Keratinocyte (primary cell): ENCODE measurements at regions not wholly inside any gene's neighbourhood (a gene's known extent, or its start where the extent isn't known, plus 50 kb on each side); places are given as distances from the start of the nearest gene placed in this dataset.
"Not testable (repeated sequence)": the region's sequence is repeated elsewhere in the genome, so short reads cannot be mapped to it uniquely, and the experiment has no call there.

Experiments used
- DNase-seq: peaks from one replicate; pipeline ENCODE4 v3.0.0-alpha.2; 2011; ENCODE audit warnings: low read depth, missing footprints, low spot score
- FAIRE-seq: peaks from 2 replicates; lab custom pipeline; 2011; peaks lifted over from hg19 to GRCh38; lab: Jason Lieb, UNC
- H2AFZ ChIP-seq: 2 replicates; pipeline ENCODE4 v1.6.0; 2012; ENCODE audit warnings: low read length, control low read depth, inconsistent platforms; ENCODE audit not compliant: control insufficient read depth
- H3K27ac ChIP-seq: 2 replicates; pipeline ENCODE4 v1.5.1; 2011; ENCODE audit warnings: low read length; ENCODE audit not compliant: control insufficient read depth, insufficient read depth
- H3K27me3 ChIP-seq: 3 replicates; pipeline ENCODE4 v1.6.0; 2011; ENCODE audit warnings: low read length; ENCODE audit not compliant: control insufficient read depth, insufficient read depth; ENCODE audit errors: extremely low read depth
- H3K36me3 ChIP-seq, 2 experiments: 2 replicates in 1 of 2; 3 replicates in 1 of 2; pipeline ENCODE4 v1.5.1; 2011; ENCODE audit warnings: low read length in 2 of 2, mild to moderate bottlenecking in 1 of 2; ENCODE audit not compliant: control insufficient read depth in 2 of 2, insufficient read depth in 2 of 2; ENCODE audit errors: extremely low read depth in 1 of 2
- H3K4me1 ChIP-seq: 3 replicates; pipeline ENCODE4 v1.5.1; 2011; ENCODE audit warnings: low read length; ENCODE audit not compliant: control insufficient read depth, insufficient read depth; ENCODE audit errors: extremely low read depth
- H3K4me2 ChIP-seq: 3 replicates; pipeline ENCODE4 v1.6.0; 2011; ENCODE audit warnings: low read depth, low read length; ENCODE audit not compliant: control insufficient read depth, insufficient read depth; ENCODE audit errors: extremely low read depth
- H3K4me3 ChIP-seq, 3 experiments: fragments of 200-600 bp in 1 of 3; sonication (generic) in 1 of 3; 2 replicates in 2 of 3; 3 replicates in 1 of 3; pipeline ENCODE4 v1.5.1; 2011 to 2016; ENCODE audit warnings: low read length in 3 of 3, mild to moderate bottlenecking in 3 of 3, control low read depth in 2 of 3, inconsistent platforms in 1 of 3, low read depth in 1 of 3, mixed read lengths in 1 of 3, mixed run types in 1 of 3, moderate library complexity in 1 of 3; ENCODE audit not compliant: control insufficient read depth in 2 of 3, insufficient read depth in 2 of 3; ENCODE audit errors: extremely low read depth in 1 of 3
- H3K79me2 ChIP-seq: 2 replicates; pipeline ENCODE4 v1.6.0; 2012; ENCODE audit warnings: low read length; ENCODE audit not compliant: control insufficient read depth, insufficient read depth
- H3K9ac ChIP-seq: 3 replicates; pipeline ENCODE4 v1.6.0; 2011; ENCODE audit warnings: low read length; ENCODE audit not compliant: control insufficient read depth, insufficient read depth; ENCODE audit errors: extremely low read depth
- H3K9me1 ChIP-seq: 3 replicates; pipeline ENCODE4 v1.6.0; 2011; ENCODE audit warnings: low read length; ENCODE audit not compliant: control insufficient read depth, insufficient read depth; ENCODE audit errors: extremely low read depth
- H3K9me3 ChIP-seq: 2 replicates; pipeline ENCODE4 v1.5.1; 2012; ENCODE audit warnings: low read depth, low read length; ENCODE audit not compliant: control insufficient read depth
- H4K20me1 ChIP-seq: 3 replicates; pipeline ENCODE4 v1.6.0; 2011; ENCODE audit warnings: low read length; ENCODE audit not compliant: control insufficient read depth, insufficient read depth; ENCODE audit errors: extremely low read depth
- CTCF ChIP-seq, 3 experiments: IDR thresholded peaks in 1 of 3; conservative IDR thresholded peaks in 1 of 3; optimal IDR thresholded peaks in 1 of 3; 2 replicates in 2 of 3; 3 replicates in 1 of 3; pipeline versions ENCODE3 to v1.5.1; 2011; ENCODE audit warnings: low read length in 3 of 3, mild to moderate bottlenecking in 3 of 3, moderate library complexity in 2 of 3, control low read depth in 1 of 3, inconsistent platforms in 1 of 3; ENCODE audit not compliant: insufficient read depth in 2 of 3; ENCODE audit errors: extremely low read depth in 1 of 3
- EZH2 ChIP-seq: IDR thresholded peaks from one replicate; pipeline ENCODE4 v1.6.1; 2012; ENCODE audit warnings: inconsistent platforms, mild to moderate bottlenecking, low read length, moderate library complexity
- dilution Hi-C: fragments of 300-500 bp; cut with MboI; formaldehyde crosslinking; loops from one replicate; pipeline ENCODE4 v1.7.0; 2020; ENCODE audit warnings: low sequenced_read_pairs; ENCODE audit not compliant: extremely low pct_ligation_motif_present

- Histone ChIP-seq H3K79me2 (no peaks in the 10 kb centered on the region), H4K20me1 (no peaks in the 10 kb centered on the region), H2AFZ (no peak overlapping the region), H3K36me3 (no peaks in the 10 kb centered on the region), H3K27ac (no peak overlapping the region), H3K4me3 (no peak overlapping the region), H3K27me3 (peaks cover 16% of the 10 kb centered on the region), H3K9me1 (no peaks in the 10 kb centered on the region), H3K9me3 (no peaks in the 10 kb centered on the region), H3K9ac (no peak overlapping the region), H3K4me2 (no peak overlapping the region), H3K4me1 (no peaks in the 10 kb centered on the region)
- TF ChIP-seq CTCF (optimal IDR thresholded peaks at IDR 0.05 in 1 of 3, IDR thresholded peaks at IDR 0.05 in 1 of 3, conservative IDR thresholded peaks at IDR 0.05 in 1 of 3; ENCODE audit: extremely low read depth in 1 of 3, insufficient read depth in 2 of 3, low read length in 3 of 3) (no peak), EZH2 (no peak)
- dilution Hi-C loops = no loop called here
- DNase-seq (no peak), FAIRE-seq (no peak)
Observed at GRCh38 chr22:49670456-49671330, 157.0 kb downstream of the BRD1 start.

- FAIRE-seq, H2AFZ ChIP-seq, H3K9me3 ChIP-seq, H3K27ac ChIP-seq, H3K79me2 ChIP-seq, H3K4me2 ChIP-seq, H3K4me3 ChIP-seq, H3K4me1 ChIP-seq, H4K20me1 ChIP-seq, H3K36me3 ChIP-seq, DNase-seq, H3K9ac ChIP-seq, H3K9me1 ChIP-seq, dilution Hi-C loops: not testable (repeated sequence)
- H3K27me3 ChIP-seq = peaks cover 16% of the 10 kb centered on the region
Observed at GRCh38 chr22:49669969-49670455, 157.7 kb downstream of the BRD1 start.

GRCh38 chr22:49669427-49669968 lies 158.2 kb downstream of the BRD1 start:
- H3K4me3 ChIP-seq, dilution Hi-C loops, H3K4me1 ChIP-seq, H3K79me2 ChIP-seq, H3K9me3 ChIP-seq, H3K4me2 ChIP-seq, H3K36me3 ChIP-seq, H3K9me1 ChIP-seq, FAIRE-seq, DNase-seq, H4K20me1 ChIP-seq, H3K9ac ChIP-seq, H2AFZ ChIP-seq, H3K27ac ChIP-seq: not testable (repeated sequence)
- H3K27me3 ChIP-seq = peaks cover 16% of the 10 kb centered on the region
